ENCODE measurements at regions not wholly inside any gene's neighbourhood (a gene's known extent, or its start where the extent isn't known, plus 50 kb on each side); places are given as distances from the start of the nearest gene placed in this dataset.

- no peak for FAIRE-seq
These were observed 80.7 kb upstream of the DUSP5 start for GRCh38 chr10:110416776-110417711.

GRCh38 chr10:110418218-110418617 is 79.5 kb upstream of the DUSP5 start:
- no peak for FAIRE-seq

- FAIRE-seq = no peak
These were observed 78.4 kb upstream of the DUSP5 start for GRCh38 chr10:110419265-110419664.

GRCh38 chr10:110420401-110421193 is 77.1 kb upstream of the DUSP5 start:
- FAIRE-seq = no peak

- FAIRE-seq = no peak
These were observed 76.1 kb upstream of the DUSP5 start for GRCh38 chr10:110421512-110422138.

GRCh38 chr10:110422548-110422947 is 75.2 kb upstream of the DUSP5 start:
- FAIRE-seq = no peak

GRCh38 chr10:110423650-110424049 is 74.1 kb upstream of the DUSP5 start:
- FAIRE-seq = no peak

GRCh38 chr10:110425684-110426293 is 71.9 kb upstream of the DUSP5 start:
- FAIRE-seq = no peak

- FAIRE-seq = no peak
These were observed 71.2 kb upstream of the DUSP5 start for GRCh38 chr10:110426294-110427181.

- no peak for FAIRE-seq
These were observed 68.4 kb upstream of the DUSP5 start for GRCh38 chr10:110429301-110429700.

GRCh38 chr10:110430340-110431273 is 67.1 kb upstream of the DUSP5 start:
- no peak for FAIRE-seq

- FAIRE-seq = no peak
These were observed 66.0 kb upstream of the DUSP5 start for GRCh38 chr10:110431659-110432058.

- FAIRE-seq = no peak
These were observed 65.6 kb upstream of the DUSP5 start for GRCh38 chr10:110432084-110432483.

- no peak for FAIRE-seq
These were observed 64.7 kb upstream of the DUSP5 start for GRCh38 chr10:110432814-110433565.

- FAIRE-seq = no peak
These were observed 64.0 kb upstream of the DUSP5 start for GRCh38 chr10:110433740-110434139.

- FAIRE-seq = no peak
These were observed 63.1 kb upstream of the DUSP5 start for GRCh38 chr10:110434489-110435096.

GRCh38 chr10:110436554-110437350 is 61.0 kb upstream of the DUSP5 start:
- no peak for FAIRE-seq

GRCh38 chr10:110437351-110437605 is 60.4 kb upstream of the DUSP5 start:
- FAIRE-seq = no peak
